SK-N-SH (cell line): ENCODE measurements at regions not wholly inside any gene's neighbourhood (a gene's known extent, or its start where the extent isn't known, plus 50 kb on each side); places are given as distances from the start of the nearest gene placed in this dataset.

Source experiments
- CTCF ChIA-PET: fragments of 300-600, 350-600 bp; formaldehyde crosslinking; extraction: SDS; loops from one replicate; lab custom pipeline; 2021; lab: Yijun Ruan, JAX
- POLR2A ChIA-PET: fragments of 350-600 bp; sonication (Branson Sonifier 250); formaldehyde crosslinking; extraction: SDS; loops from one replicate; lab custom pipeline; 2020; ENCODE audit warnings: antibody characterized with exemption, inconsistent platforms; lab: Yijun Ruan, JAX
- DNase-seq: peaks from one replicate; pipeline ENCODE4 v3.0.0; 2012
- H2AFZ ChIP-seq: fragments of 200-600 bp; sonication (generic); 2 replicates; pipeline ENCODE4 v1.8.1; 2016; ENCODE audit warnings: antibody characterized with exemption, mild to moderate bottlenecking, low read depth
- H3F3A ChIP-seq: fragments of 200-600 bp; sonication (generic); replicated peaks from 2 replicates; pipeline ENCODE3; 2016; ENCODE audit warnings: antibody characterized with exemption, mild to moderate bottlenecking; ENCODE audit not compliant: insufficient read depth
- H3K27ac ChIP-seq, 2 experiments: fragments of 200-500 bp in 1 of 2; fragments of 200-600 bp in 1 of 2; sonication (Bioruptor generic) in 1 of 2; sonication (generic), shearing (Covaris generic) in 1 of 2; 2 replicates each; pipeline versions ENCODE4 v1.5.1 to v1.6.1; 2014 to 2016; ENCODE audit warnings: low read depth in 2 of 2, inconsistent platforms in 1 of 2, low read length in 1 of 2, mild to moderate bottlenecking in 1 of 2, mixed read lengths in 1 of 2
- H3K27me3 ChIP-seq: fragments of 200-600 bp; sonication (generic), shearing (Covaris generic); 2 replicates; pipeline ENCODE4 v1.6.1; 2016; ENCODE audit warnings: mixed run types; ENCODE audit not compliant: insufficient read depth
- H3K36me3 ChIP-seq, 2 experiments: fragments of 200-500 bp in 1 of 2; fragments of 200-600 bp in 1 of 2; sonication (Bioruptor generic) in 1 of 2; sonication (generic) in 1 of 2; replicated peaks in 1 of 2; 2 replicates each; pipeline versions ENCODE3 to v1.5.1; 2014 to 2016; ENCODE audit warnings: low read length in 1 of 2, mild to moderate bottlenecking in 1 of 2; ENCODE audit not compliant: insufficient read depth in 2 of 2, control insufficient read depth in 1 of 2
- H3K4me1 ChIP-seq, 2 experiments: fragments of 200-500 bp in 1 of 2; fragments of 200-600 bp in 1 of 2; sonication (Bioruptor generic) in 1 of 2; sonication (generic), shearing (Covaris generic) in 1 of 2; 2 replicates each; pipeline versions ENCODE4 v1.5.1 to v1.6.1; 2014 to 2016; ENCODE audit warnings: low read depth in 1 of 2, low read length in 1 of 2, mixed run types in 1 of 2; ENCODE audit not compliant: insufficient read depth in 2 of 2, control insufficient read depth in 1 of 2
- H3K4me2 ChIP-seq: fragments of 200-600 bp; sonication (generic), shearing (Covaris generic); 2 replicates; pipeline ENCODE4 v1.6.1; 2017; ENCODE audit warnings: mixed run types
- H3K4me3 ChIP-seq, 2 experiments: fragments of 200-500 bp in 1 of 2; fragments of 200-600 bp in 1 of 2; sonication (Bioruptor generic) in 1 of 2; sonication (generic), shearing (Covaris generic) in 1 of 2; 2 replicates each; pipeline versions ENCODE4 v1.5.1 to v1.8.1; 2014 to 2016; ENCODE audit warnings: low read depth in 2 of 2, inconsistent platforms in 1 of 2, low read length in 1 of 2, mild to moderate bottlenecking in 1 of 2, mixed read lengths in 1 of 2, moderate library complexity in 1 of 2
- H3K79me2 ChIP-seq: fragments of 200-600 bp; sonication (generic); 2 replicates; pipeline ENCODE4 v1.8.1; 2017; ENCODE audit warnings: mild to moderate bottlenecking; ENCODE audit not compliant: insufficient read depth
- H3K9ac ChIP-seq: fragments of 200-600 bp; sonication (generic); 2 replicates; pipeline ENCODE4 v1.6.1; 2017; ENCODE audit warnings: mixed run types
- H3K9me2 ChIP-seq: fragments of 200-600 bp; sonication (generic); 2 replicates; pipeline ENCODE4 v1.6.1; 2017; ENCODE audit warnings: mixed run types
- H3K9me3 ChIP-seq: fragments of 200-600 bp; sonication (generic); 2 replicates; pipeline ENCODE4 v1.6.1; 2017; ENCODE audit warnings: mixed run types, mild to moderate bottlenecking, moderate library complexity
- H4K20me1 ChIP-seq: fragments of 200-600 bp; sonication (generic); 2 replicates; pipeline ENCODE4 v1.6.1; 2017; ENCODE audit warnings: mild to moderate bottlenecking, mixed run types; ENCODE audit not compliant: insufficient read depth
- ELF1 ChIP-seq: IDR thresholded peaks from 2 replicates; pipeline ENCODE4 v1.4.0; 2012
- EP300 ChIP-seq, 2 experiments: IDR thresholded peaks; 2 replicates each; pipeline versions ENCODE4 v1.4.0 to v1.6.1; 2012; ENCODE audit warnings: borderline replicate concordance in 1 of 2, low read depth in 1 of 2, low read length in 1 of 2
- EZH2phosphoT487 ChIP-seq: fragments of 200-600 bp; sonication (generic); IDR thresholded peaks from 2 replicates; pipeline ENCODE4 v1.6.1; 2017; ENCODE audit warnings: low read depth, mixed run types, mild to moderate bottlenecking, antibody characterized with exemption, moderate library complexity, borderline replicate concordance
- FOSL2 ChIP-seq: IDR thresholded peaks from 2 replicates; pipeline ENCODE4 v1.4.0; 2012; ENCODE audit warnings: low read depth, mild to moderate bottlenecking, moderate library complexity, borderline replicate concordance
- GABPA ChIP-seq: IDR thresholded peaks from 2 replicates; pipeline ENCODE4 v1.4.0; 2012; ENCODE audit warnings: low read depth, mild to moderate bottlenecking
- MEF2A ChIP-seq: IDR thresholded peaks from 2 replicates; pipeline ENCODE4 v1.4.0; 2012; ENCODE audit warnings: low read depth, borderline replicate concordance
- MXI1 ChIP-seq: IDR thresholded peaks from 2 replicates; pipeline ENCODE4 v1.6.1; 2012; ENCODE audit warnings: mild to moderate bottlenecking, low read depth, low read length, improper control_type of control experiment
- NFIC ChIP-seq: IDR thresholded peaks from 2 replicates; pipeline ENCODE4 v1.4.0; 2012; ENCODE audit warnings: borderline replicate concordance
- RAD21 ChIP-seq: IDR thresholded peaks from 2 replicates; pipeline ENCODE4 v1.6.1; 2012; ENCODE audit warnings: mild to moderate bottlenecking, low read length
- RCOR1 ChIP-seq: fragments of 150-350 bp; IDR thresholded peaks from 2 replicates; pipeline ENCODE4 v1.6.1; 2017; ENCODE audit warnings: antibody characterized with exemption, low read length
- REST ChIP-seq: IDR thresholded peaks from 2 replicates; pipeline ENCODE4 v1.6.1; 2012; ENCODE audit warnings: mild to moderate bottlenecking, low read depth, low read length, moderate library complexity
- RFX5 ChIP-seq: IDR thresholded peaks from 2 replicates; pipeline ENCODE4 v1.6.1; 2012; ENCODE audit warnings: mild to moderate bottlenecking, improper control_type of control experiment, low read length
- SIN3A ChIP-seq: IDR thresholded peaks from 2 replicates; pipeline ENCODE4 v1.6.1; 2012; ENCODE audit warnings: low read depth, mild to moderate bottlenecking, low read length, moderate library complexity, borderline replicate concordance
- SMC3 ChIP-seq: IDR thresholded peaks from 2 replicates; pipeline ENCODE4 v1.6.1; 2012; ENCODE audit warnings: low read depth, low read length, improper control_type of control experiment
- TAF1 ChIP-seq: IDR thresholded peaks from 2 replicates; pipeline ENCODE4 v1.6.1; 2012; ENCODE audit warnings: low read depth, mild to moderate bottlenecking, low read length, moderate library complexity, borderline replicate concordance
- TCF12 ChIP-seq: IDR thresholded peaks from 2 replicates; pipeline ENCODE4 v1.4.0; 2012
- TEAD4 ChIP-seq: IDR thresholded peaks from 2 replicates; pipeline ENCODE4 v1.4.0; 2012; ENCODE audit warnings: mild to moderate bottlenecking, borderline replicate concordance; ENCODE audit not compliant: insufficient read depth
- USF1 ChIP-seq: IDR thresholded peaks from 2 replicates; pipeline ENCODE4 v1.4.0; 2012; ENCODE audit warnings: low read depth, borderline replicate concordance
- USF2 ChIP-seq: fragments of 150-350 bp; IDR thresholded peaks from 2 replicates; pipeline ENCODE4 v1.6.1; 2017; ENCODE audit warnings: antibody characterized with exemption, low read length, low read depth, borderline replicate concordance
- WGBS: methylation state at CpG from one replicate; pipeline ENCODE4 v1.1.6; 2017; ENCODE audit warnings: low lambda C conversion rate; 5-methylcytosine and 5-hydroxymethylcytosine counted together
- TF ChIP-seq, protein P1 (sequence below): IDR thresholded peaks from 2 replicates; pipeline ENCODE4 v1.4.0; 2012; ENCODE audit warnings: low read depth
- TF ChIP-seq, protein P2 (sequence below): fragments of 200-600 bp; sonication (generic); IDR thresholded peaks from 2 replicates; pipeline ENCODE4 v1.6.1; 2017; ENCODE audit warnings: antibody characterized with exemption, mild to moderate bottlenecking, moderate library complexity

DNA sequence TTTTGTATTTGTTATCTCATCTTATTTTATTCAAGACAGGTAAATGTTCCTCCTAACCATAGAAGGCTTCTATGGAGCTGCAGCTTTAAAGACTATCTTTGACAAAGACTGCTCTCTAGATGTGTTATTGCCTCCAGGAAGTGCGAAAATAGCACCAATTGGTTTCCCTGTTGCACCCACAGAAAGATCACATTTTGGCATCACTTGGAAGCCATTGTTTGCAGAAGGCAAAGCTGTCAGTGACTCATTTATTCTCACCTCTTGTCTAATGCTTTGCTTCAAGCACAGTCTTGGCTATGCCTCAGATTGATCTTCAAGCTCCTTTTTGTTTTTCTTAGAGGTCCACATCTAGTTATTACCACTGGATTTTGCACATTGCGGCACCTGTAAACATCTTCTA, 150.3 kb downstream of the PCDH7 start (continued):
- TF ChIP-seq REST: no peak
- TF ChIP-seq MXI1: no peak
- no peak for TF ChIP-seq USF2
- TF ChIP-seq NFIC: no peak
- TF ChIP-seq EP300 (IDR thresholded peaks at IDR 0.05; ENCODE audit: borderline replicate concordance in 1 of 2, low read depth in 1 of 2, low read length in 1 of 2): no peak
- TF ChIP-seq, protein P1, sequence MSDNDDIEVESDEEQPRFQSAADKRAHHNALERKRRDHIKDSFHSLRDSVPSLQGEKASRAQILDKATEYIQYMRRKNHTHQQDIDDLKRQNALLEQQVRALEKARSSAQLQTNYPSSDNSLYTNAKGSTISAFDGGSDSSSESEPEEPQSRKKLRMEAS: no peak
- no peak for TF ChIP-seq RAD21

DNA sequence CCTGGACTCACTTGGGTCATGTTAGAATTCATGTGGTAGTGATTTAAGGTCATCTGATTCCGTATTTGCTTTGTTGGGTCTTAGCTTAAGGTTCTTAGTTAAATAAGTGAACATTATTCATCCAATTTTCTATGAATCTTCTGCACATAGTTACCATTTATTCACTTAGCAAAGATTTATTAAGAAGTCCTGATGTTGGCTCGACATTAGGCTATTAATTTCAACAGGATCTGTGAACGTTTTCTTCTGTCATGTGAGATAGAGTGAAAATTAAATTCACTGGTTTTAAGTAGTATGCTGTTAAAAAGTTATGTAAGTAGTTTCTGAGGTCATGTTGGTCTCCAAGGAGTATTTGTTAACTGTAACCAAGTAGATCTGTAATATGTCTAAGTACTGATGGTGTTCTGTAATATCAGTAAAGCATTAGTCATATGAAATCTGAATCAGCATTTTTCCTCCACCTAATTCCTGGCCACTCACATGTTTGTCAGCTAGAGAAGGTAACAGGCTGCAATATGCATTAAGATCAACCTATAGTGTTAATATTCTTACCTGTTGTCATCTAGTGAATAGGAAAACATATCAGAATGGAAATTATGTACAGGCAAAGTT, 155.6 kb downstream of the PCDH7 start:
- no peaks in the 10 kb centered on the region for H4K20me1 ChIP-seq
- H3K9me2 ChIP-seq: no peaks in the 10 kb centered on the region
- no peaks in the 10 kb centered on the region for H3K4me1 ChIP-seq
- H3K9me3 ChIP-seq: no peaks in the 10 kb centered on the region
- no peaks in the 10 kb centered on the region for H3K79me2 ChIP-seq
- no peak overlapping the region for H3K4me3 ChIP-seq
- WGBS: 23% methylated on average over 3 of the region's 3 CpGs
- H3F3A ChIP-seq: no peaks in the 10 kb centered on the region
- POLR2A ChIA-PET: no interaction called here
- H3K27me3 ChIP-seq: no peaks in the 10 kb centered on the region
- no peak overlapping the region for H2AFZ ChIP-seq
- H3K27ac ChIP-seq: no peak overlapping the region; a peak in 1 of 4 replicates
- H3K36me3 ChIP-seq: no peaks in the 10 kb centered on the region
- no peak overlapping the region for H3K4me2 ChIP-seq
- CTCF ChIA-PET: interaction anchor here (0.6 to 1.1 kb wide), 2 partner anchors 10 to 53 kb away, joined by 3 read pairs; no protein-coding TSS in a partner anchor
- TF ChIP-seq GABPA (no peak), TCF12 (no peak), RFX5 (no peak), RCOR1 (no peak), RAD21 (no peak), MEF2A (no peak), TEAD4 (no peak), EZH2phosphoT487 (no peak), FOSL2 (no peak), SMC3 (no peak), NFIC (no peak), SIN3A (no peak), TAF1 (no peak), USF1 (no peak), ELF1 (no peak)
- TF ChIP-seq, protein P2, sequence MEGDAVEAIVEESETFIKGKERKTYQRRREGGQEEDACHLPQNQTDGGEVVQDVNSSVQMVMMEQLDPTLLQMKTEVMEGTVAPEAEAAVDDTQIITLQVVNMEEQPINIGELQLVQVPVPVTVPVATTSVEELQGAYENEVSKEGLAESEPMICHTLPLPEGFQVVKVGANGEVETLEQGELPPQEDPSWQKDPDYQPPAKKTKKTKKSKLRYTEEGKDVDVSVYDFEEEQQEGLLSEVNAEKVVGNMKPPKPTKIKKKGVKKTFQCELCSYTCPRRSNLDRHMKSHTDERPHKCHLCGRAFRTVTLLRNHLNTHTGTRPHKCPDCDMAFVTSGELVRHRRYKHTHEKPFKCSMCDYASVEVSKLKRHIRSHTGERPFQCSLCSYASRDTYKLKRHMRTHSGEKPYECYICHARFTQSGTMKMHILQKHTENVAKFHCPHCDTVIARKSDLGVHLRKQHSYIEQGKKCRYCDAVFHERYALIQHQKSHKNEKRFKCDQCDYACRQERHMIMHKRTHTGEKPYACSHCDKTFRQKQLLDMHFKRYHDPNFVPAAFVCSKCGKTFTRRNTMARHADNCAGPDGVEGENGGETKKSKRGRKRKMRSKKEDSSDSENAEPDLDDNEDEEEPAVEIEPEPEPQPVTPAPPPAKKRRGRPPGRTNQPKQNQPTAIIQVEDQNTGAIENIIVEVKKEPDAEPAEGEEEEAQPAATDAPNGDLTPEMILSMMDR: no peak
- no peak for DNase-seq
- no peak overlapping the region for H3K9ac ChIP-seq
